Endodermal cell (in vitro differentiated cells): ENCODE measurements at regions not wholly inside any gene's neighbourhood (a gene's known extent, or its start where the extent isn't known, plus 50 kb on each side); places are given as distances from the start of the nearest gene placed in this dataset.

ENCODE experiments used
- DNase-seq: peaks from one replicate; pipeline ENCODE4 v3.0.0-alpha.2; 2017
- H3K27ac ChIP-seq: 2 replicates; pipeline ENCODE4 v1.5.1; 2013; ENCODE audit warnings: mild to moderate bottlenecking, low read depth, low read length, moderate library complexity
- H3K27me3 ChIP-seq: 2 replicates; pipeline ENCODE4 v1.6.1; 2013; ENCODE audit warnings: mild to moderate bottlenecking, low read length, moderate library complexity; ENCODE audit not compliant: insufficient read depth, control insufficient read depth, poor library complexity, severe bottlenecking
- H3K36me3 ChIP-seq: 2 replicates; pipeline ENCODE4 v1.7.0; 2013; ENCODE audit warnings: mild to moderate bottlenecking, low read length, moderate library complexity; ENCODE audit not compliant: control insufficient read depth, insufficient read depth
- H3K4me1 ChIP-seq: one replicate; pipeline ENCODE4 v1.7.0; 2013; ENCODE audit warnings: low read length; ENCODE audit not compliant: control insufficient read depth, insufficient read depth
- H3K4me3 ChIP-seq: 2 replicates; pipeline ENCODE4 v1.5.1; 2013; ENCODE audit warnings: mild to moderate bottlenecking, low read length, moderate library complexity
- H3K9ac ChIP-seq: 2 replicates; pipeline ENCODE4 v1.6.1; 2013; ENCODE audit warnings: mild to moderate bottlenecking, low read length, moderate library complexity; ENCODE audit not compliant: poor library complexity, severe bottlenecking; ENCODE audit errors: extremely low read depth
- H3K9me3 ChIP-seq: 2 replicates; pipeline ENCODE4 v1.6.1; 2013; ENCODE audit warnings: mild to moderate bottlenecking, low read length, moderate library complexity; ENCODE audit not compliant: control insufficient read depth
- H3K27ac Mint-ChIP-seq: 2 replicates; pipeline ENCODE4 v1.8.0; 2020; ENCODE audit warnings: mixed read lengths
- H3K27me3 Mint-ChIP-seq: 2 replicates; pipeline ENCODE4 v1.8.0; 2021; ENCODE audit warnings: mild to moderate bottlenecking, mixed read lengths; ENCODE audit not compliant: insufficient read depth
- H3K36me3 Mint-ChIP-seq: 2 replicates; pipeline ENCODE4 v1.8.0; 2020; ENCODE audit warnings: low read depth, mixed read lengths
- H3K4me1 Mint-ChIP-seq: 2 replicates; pipeline ENCODE4 v1.8.0; 2020; ENCODE audit warnings: mixed read lengths
- H3K4me3 Mint-ChIP-seq: 2 replicates; pipeline ENCODE4 v1.8.0; 2020; ENCODE audit warnings: mild to moderate bottlenecking, moderate library complexity, mixed read lengths
- H3K9me3 Mint-ChIP-seq: 2 replicates; pipeline ENCODE4 v1.8.0; 2020; ENCODE audit warnings: mild to moderate bottlenecking, mixed read lengths
- CTCF ChIP-seq: fragments of 200-600 bp; sonication (generic); conservative IDR thresholded peaks from 2 replicates; pipeline ENCODE4 v1.5.0; 2021; ENCODE audit warnings: antibody characterized with exemption, mild to moderate bottlenecking
- WGBS, 2 experiments: methylation state at CpG; one replicate each; pipeline versions ENCODE4 v1.1.5 to v1.1.7; 2013; ENCODE audit warnings: missing lambda C conversion rate in 2 of 2, mixed read lengths in 1 of 2; ENCODE audit not compliant: insufficient coverage in 1 of 2, insufficient read length in 1 of 2; 5-methylcytosine and 5-hydroxymethylcytosine counted together

- 100% methylated on average over 1 of the region's 1 CpG; no CpG with 5 or more reads in 1 of the 2 experiments for WGBS, 2 experiments
- Mint-ChIP-seq H3K27ac (no peak overlapping the region), H3K27me3 (peaks cover 4% of the 10 kb centered on the region), H3K36me3 (no peaks in the 10 kb centered on the region), H3K4me3 (no peak overlapping the region), H3K4me1 (no peaks in the 10 kb centered on the region), H3K9me3 (peaks cover 4% of the 10 kb centered on the region)
- TF ChIP-seq CTCF = no peak
- Histone ChIP-seq H3K9me3 (no peaks in the 10 kb centered on the region), H3K4me1 (no peaks in the 10 kb centered on the region), H3K9ac (no peak overlapping the region), H3K4me3 (no peak overlapping the region), H3K27ac (no peak overlapping the region), H3K36me3 (no peaks in the 10 kb centered on the region), H3K27me3 (peaks cover 5% of the 10 kb centered on the region)
- no peak for DNase-seq
Observed at GRCh38 chr13:42717176-42717575, 64.2 kb upstream of the FAM216B start.

DNA sequence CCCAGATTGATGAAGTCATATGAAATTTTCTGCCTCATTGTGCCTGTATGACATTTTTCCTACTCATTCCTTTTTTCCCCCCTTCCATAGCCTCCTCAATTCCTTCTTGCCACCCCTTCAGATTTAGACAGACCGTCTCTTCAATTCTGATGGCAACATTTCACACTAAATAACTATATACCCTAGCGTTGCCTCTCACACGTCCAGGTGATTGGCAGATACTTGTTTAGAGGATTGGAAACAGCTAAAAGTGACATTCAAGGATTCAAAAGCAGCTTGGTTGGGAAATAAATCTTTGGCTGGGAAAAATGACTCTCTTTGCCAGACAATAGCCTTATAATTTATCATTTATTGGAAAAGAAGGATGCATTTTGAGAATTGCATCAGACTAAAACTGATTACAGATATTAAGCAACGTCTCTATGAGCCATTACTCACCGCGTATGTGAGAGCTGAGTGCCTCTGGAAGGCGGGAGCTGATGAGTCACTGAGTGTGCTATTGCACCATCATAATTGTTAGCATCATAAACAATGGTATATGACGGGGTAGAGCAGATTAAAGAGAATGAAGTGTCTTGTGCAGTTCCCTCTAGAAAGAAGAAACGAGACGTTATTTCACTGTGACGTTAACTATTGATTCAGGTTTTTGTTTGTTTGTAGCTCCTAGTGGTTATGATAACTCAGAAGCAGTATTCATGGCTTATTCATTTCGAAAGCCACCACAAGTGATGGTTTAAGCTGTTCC, 61.1 kb upstream of the FAM216B start:
- WGBS, 2 experiments = 93 to 96% methylated on average over 5 to 12 of the region's 12 CpGs
- Mint-ChIP-seq H3K27ac (no peak overlapping the region), H3K27me3 (peaks cover 4% of the 10 kb centered on the region), H3K4me1 (no peaks in the 10 kb centered on the region), H3K9me3 (no peaks in the 10 kb centered on the region), H3K4me3 (no peak overlapping the region), H3K36me3 (no peaks in the 10 kb centered on the region)
- no peak for DNase-seq
- no peak overlapping the region for H3K9ac ChIP-seq
- TF ChIP-seq CTCF = no peak
- no peaks in the 10 kb centered on the region for H3K4me1 ChIP-seq
- H3K4me3 ChIP-seq = no peak overlapping the region
- H3K36me3 ChIP-seq = no peaks in the 10 kb centered on the region
- no peaks in the 10 kb centered on the region for H3K27me3 ChIP-seq
- no peak overlapping the region for H3K27ac ChIP-seq
- H3K9me3 ChIP-seq = no peaks in the 10 kb centered on the region

DNA sequence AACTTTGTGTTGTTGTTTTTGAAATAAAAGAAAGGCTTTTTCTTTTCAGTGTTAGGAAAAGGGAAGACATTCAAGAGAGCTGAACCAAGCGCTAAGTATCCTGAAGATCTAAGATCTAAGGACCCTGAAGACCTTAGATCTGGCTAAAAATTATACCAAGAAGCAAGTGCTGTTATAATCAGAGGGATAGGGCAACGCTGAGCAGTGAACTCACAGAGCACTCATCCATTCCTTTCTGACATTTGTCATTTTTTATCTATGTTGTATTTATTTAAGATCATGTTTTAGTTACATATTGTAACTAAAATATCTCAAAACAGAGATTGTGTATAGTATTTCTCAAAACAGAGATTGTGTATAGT, 60.5 kb upstream of the FAM216B start:
- no peak for DNase-seq
- H3K36me3 ChIP-seq = no peaks in the 10 kb centered on the region
- no peaks in the 10 kb centered on the region for H3K4me1 ChIP-seq
- H3K9me3 Mint-ChIP-seq = no peaks in the 10 kb centered on the region
- no peak overlapping the region for H3K27ac Mint-ChIP-seq
- H3K4me3 ChIP-seq = no peak overlapping the region
- no peak overlapping the region for H3K9ac ChIP-seq
- peaks cover under 1% of the 10 kb centered on the region for H3K9me3 ChIP-seq
- H3K27ac ChIP-seq = no peak overlapping the region
- H3K4me1 Mint-ChIP-seq = no peaks in the 10 kb centered on the region
- no peaks in the 10 kb centered on the region for H3K27me3 ChIP-seq
- no peak for TF ChIP-seq CTCF
- H3K36me3 Mint-ChIP-seq = no peaks in the 10 kb centered on the region
- H3K27me3 Mint-ChIP-seq = peaks cover 4% of the 10 kb centered on the region
- no peak overlapping the region for H3K4me3 Mint-ChIP-seq
- whole genome bisulfite sequencing, 2 experiments = 65 to 100% methylated on average over 1 to 2 of the region's 2 CpGs
